WTC11 (cell line): ENCODE measurements at regions not wholly inside any gene's neighbourhood (a gene's known extent, or its start where the extent isn't known, plus 50 kb on each side); places are given as distances from the start of the nearest gene placed in this dataset.

Experiments used
- ESRRA ChIP-seq: sonication (generic); formaldehyde crosslinking; IDR thresholded peaks from 2 replicates; pipeline ENCODE4 v1.8.1; 2022; ENCODE audit warnings: mild to moderate bottlenecking, missing genetic modification reagents, borderline replicate concordance
- FOXJ3 ChIP-seq: sonication (generic); formaldehyde crosslinking; IDR thresholded peaks from 2 replicates; pipeline ENCODE4 v1.9.0; 2021; ENCODE audit warnings: missing genetic modification reagents, mild to moderate bottlenecking, borderline replicate concordance
- FOXP1 ChIP-seq: sonication (generic); formaldehyde crosslinking; IDR thresholded peaks from 2 replicates; pipeline ENCODE4 v1.8.0; 2022; ENCODE audit warnings: missing genetic modification reagents, mild to moderate bottlenecking, moderate library complexity, borderline replicate concordance
- MYBL2 ChIP-seq: sonication (generic); formaldehyde crosslinking; IDR thresholded peaks from 2 replicates; pipeline ENCODE4 v1.8.1; 2023; ENCODE audit warnings: mild to moderate bottlenecking, moderate library complexity, missing genetic modification reagents
- PRRX2 ChIP-seq: fragments of 250-450 bp; sonication (Bioruptor Pico); IDR thresholded peaks from 2 replicates; pipeline ENCODE4 v1.8.0; 2021; ENCODE audit warnings: mild to moderate bottlenecking
- TCF7 ChIP-seq: sonication (generic); formaldehyde crosslinking; IDR thresholded peaks from 2 replicates; pipeline ENCODE4 v1.8.0; 2022; ENCODE audit warnings: mild to moderate bottlenecking, low read depth, missing genetic modification reagents, moderate library complexity
- ZNF121 ChIP-seq: sonication (generic); formaldehyde crosslinking; IDR thresholded peaks from 2 replicates; pipeline ENCODE4 v1.8.0; 2023; ENCODE audit warnings: missing genetic modification reagents
- ZNF138 ChIP-seq: sonication (generic); formaldehyde crosslinking; conservative IDR thresholded peaks from 2 replicates; pipeline ENCODE4 v1.8.1; 2022; ENCODE audit warnings: mild to moderate bottlenecking, moderate library complexity, missing genetic modification reagents
- ZNF416 ChIP-seq: fragments of 250-450 bp; sonication (Bioruptor Pico); IDR thresholded peaks from 2 replicates; pipeline ENCODE4 v1.9.0; 2021; ENCODE audit warnings: mild to moderate bottlenecking, inconsistent platforms
- ZNF423 ChIP-seq: fragments of 250-450 bp; sonication (Bioruptor Pico); IDR thresholded peaks from 2 replicates; pipeline ENCODE4 v2.1.2; 2022; ENCODE audit warnings: mild to moderate bottlenecking, moderate library complexity
- TF ChIP-seq, protein P1 (sequence below): fragments of 200-600 bp; IDR thresholded peaks from 2 replicates; pipeline ENCODE4 v1.8.0; 2022; ENCODE audit warnings: antibody characterized with exemption
- TF ChIP-seq, protein P2 (sequence below): sonication (generic); formaldehyde crosslinking; IDR thresholded peaks from 2 replicates; pipeline ENCODE4 v1.8.1; 2023; ENCODE audit warnings: mild to moderate bottlenecking, missing genetic modification reagents, borderline replicate concordance
- TF ChIP-seq, protein P3 (sequence below): sonication (generic); formaldehyde crosslinking; IDR thresholded peaks from 2 replicates; pipeline ENCODE4 v1.8.0; 2022; ENCODE audit warnings: mild to moderate bottlenecking, missing genetic modification reagents

DNA sequence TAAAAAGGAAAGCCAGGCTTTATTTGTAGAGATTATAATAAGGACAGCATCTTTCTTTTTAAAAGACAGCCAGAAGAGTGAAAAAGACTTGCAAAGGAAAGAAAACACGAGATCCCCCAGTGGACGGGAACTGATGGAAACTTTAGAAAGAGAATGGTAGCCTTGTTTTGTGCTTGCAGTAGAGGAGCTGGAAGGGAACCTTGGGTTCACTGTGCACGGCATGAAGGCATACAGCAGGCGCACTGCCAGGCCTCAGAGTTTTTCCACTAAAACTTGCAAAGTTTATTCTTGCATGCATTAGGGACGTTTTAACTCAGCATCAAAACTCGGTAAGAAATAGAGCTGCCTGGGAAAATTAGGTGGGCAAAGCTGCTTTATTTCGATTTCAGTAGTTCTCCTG, 248.6 kb downstream of the IRX1 start:
- TF ChIP-seq, protein P1, sequence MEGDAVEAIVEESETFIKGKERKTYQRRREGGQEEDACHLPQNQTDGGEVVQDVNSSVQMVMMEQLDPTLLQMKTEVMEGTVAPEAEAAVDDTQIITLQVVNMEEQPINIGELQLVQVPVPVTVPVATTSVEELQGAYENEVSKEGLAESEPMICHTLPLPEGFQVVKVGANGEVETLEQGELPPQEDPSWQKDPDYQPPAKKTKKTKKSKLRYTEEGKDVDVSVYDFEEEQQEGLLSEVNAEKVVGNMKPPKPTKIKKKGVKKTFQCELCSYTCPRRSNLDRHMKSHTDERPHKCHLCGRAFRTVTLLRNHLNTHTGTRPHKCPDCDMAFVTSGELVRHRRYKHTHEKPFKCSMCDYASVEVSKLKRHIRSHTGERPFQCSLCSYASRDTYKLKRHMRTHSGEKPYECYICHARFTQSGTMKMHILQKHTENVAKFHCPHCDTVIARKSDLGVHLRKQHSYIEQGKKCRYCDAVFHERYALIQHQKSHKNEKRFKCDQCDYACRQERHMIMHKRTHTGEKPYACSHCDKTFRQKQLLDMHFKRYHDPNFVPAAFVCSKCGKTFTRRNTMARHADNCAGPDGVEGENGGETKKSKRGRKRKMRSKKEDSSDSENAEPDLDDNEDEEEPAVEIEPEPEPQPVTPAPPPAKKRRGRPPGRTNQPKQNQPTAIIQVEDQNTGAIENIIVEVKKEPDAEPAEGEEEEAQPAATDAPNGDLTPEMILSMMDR = no peak
- TF ChIP-seq PRRX2 (CRISPR knock-in tag) (no peak), ZNF121 (CRISPR knock-in tag) (no peak), ZNF138 (CRISPR knock-in tag) (no peak), FOXJ3 (no peak), ESRRA (no peak), ZNF416 (CRISPR knock-in tag) (no peak), MYBL2 (CRISPR knock-in tag) (no peak), TCF7 (no peak), FOXP1 (no peak), ZNF423 (CRISPR knock-in tag) (no peak)
- TF ChIP-seq, protein P2, sequence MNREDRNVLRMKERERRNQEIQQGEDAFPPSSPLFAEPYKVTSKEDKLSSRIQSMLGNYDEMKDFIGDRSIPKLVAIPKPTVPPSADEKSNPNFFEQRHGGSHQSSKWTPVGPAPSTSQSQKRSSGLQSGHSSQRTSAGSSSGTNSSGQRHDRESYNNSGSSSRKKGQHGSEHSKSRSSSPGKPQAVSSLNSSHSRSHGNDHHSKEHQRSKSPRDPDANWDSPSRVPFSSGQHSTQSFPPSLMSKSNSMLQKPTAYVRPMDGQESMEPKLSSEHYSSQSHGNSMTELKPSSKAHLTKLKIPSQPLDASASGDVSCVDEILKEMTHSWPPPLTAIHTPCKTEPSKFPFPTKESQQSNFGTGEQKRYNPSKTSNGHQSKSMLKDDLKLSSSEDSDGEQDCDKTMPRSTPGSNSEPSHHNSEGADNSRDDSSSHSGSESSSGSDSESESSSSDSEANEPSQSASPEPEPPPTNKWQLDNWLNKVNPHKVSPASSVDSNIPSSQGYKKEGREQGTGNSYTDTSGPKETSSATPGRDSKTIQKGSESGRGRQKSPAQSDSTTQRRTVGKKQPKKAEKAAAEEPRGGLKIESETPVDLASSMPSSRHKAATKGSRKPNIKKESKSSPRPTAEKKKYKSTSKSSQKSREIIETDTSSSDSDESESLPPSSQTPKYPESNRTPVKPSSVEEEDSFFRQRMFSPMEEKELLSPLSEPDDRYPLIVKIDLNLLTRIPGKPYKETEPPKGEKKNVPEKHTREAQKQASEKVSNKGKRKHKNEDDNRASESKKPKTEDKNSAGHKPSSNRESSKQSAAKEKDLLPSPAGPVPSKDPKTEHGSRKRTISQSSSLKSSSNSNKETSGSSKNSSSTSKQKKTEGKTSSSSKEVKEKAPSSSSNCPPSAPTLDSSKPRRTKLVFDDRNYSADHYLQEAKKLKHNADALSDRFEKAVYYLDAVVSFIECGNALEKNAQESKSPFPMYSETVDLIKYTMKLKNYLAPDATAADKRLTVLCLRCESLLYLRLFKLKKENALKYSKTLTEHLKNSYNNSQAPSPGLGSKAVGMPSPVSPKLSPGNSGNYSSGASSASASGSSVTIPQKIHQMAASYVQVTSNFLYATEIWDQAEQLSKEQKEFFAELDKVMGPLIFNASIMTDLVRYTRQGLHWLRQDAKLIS (CRISPR knock-in tag) = no peak
- TF ChIP-seq, protein P3, sequence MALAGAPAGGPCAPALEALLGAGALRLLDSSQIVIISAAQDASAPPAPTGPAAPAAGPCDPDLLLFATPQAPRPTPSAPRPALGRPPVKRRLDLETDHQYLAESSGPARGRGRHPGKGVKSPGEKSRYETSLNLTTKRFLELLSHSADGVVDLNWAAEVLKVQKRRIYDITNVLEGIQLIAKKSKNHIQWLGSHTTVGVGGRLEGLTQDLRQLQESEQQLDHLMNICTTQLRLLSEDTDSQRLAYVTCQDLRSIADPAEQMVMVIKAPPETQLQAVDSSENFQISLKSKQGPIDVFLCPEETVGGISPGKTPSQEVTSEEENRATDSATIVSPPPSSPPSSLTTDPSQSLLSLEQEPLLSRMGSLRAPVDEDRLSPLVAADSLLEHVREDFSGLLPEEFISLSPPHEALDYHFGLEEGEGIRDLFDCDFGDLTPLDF = no peak
